GM21717 (cell line): ENCODE measurements at regions not wholly inside any gene's neighbourhood (a gene's known extent, or its start where the extent isn't known, plus 50 kb on each side); places are given as distances from the start of the nearest gene placed in this dataset.
"Not testable (repeated sequence)": the region's sequence is repeated elsewhere in the genome, so short reads cannot be mapped to it uniquely, and the experiment has no call there.

Experiments used
- ATAC-seq: cut with Tn5 transposase; IDR thresholded peaks from one replicate; pipeline ENCODE4 v1.9.1; 2021; ENCODE audit warnings: mild to moderate bottlenecking, moderate library complexity; ENCODE audit not compliant: unreplicated experiment

GRCh38 chr2:87404411-87405255 lies 343.3 kb upstream of the PLGLB2 start:
- ATAC-seq: not testable (repeated sequence)

DNA sequence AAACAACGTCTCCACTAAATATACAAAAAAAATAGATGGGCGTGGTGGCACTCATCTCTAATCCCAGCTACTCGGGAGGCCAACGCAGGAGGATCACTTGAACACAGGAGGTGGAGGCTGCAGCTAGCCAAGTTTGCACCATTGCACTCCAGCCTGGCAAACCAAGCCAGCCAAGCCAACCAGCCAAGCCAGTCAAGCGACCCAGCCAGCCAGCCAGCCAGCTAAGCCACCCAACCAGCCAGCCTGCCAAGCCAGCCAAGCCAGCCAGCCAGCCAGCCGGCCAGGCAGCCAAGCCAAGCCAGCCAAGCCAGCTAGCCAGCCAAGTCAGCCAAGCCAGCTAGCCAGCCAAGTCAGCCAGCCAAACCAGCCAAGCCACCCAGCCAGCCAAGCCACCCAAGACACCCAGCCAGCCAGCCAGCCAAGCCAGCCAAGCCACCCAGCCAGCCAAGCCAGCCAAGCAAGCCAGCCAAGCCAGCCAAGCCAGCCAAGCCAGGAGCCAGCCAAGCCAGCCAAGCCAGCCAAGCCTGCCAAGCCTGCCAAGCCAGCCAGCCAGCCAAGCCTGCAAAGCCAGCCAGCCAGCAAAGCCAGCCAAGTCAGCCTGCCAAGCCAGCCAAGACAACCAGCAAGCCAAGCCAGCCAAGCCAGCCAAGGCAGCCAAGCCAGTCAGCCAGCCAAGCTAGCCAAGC lies 342.2 kb upstream of the PLGLB2 start:
- not testable (repeated sequence) for ATAC-seq

GRCh38 chr2:87406406-87407175 lies 341.3 kb upstream of the PLGLB2 start:
- ATAC-seq: not testable (repeated sequence)

- not testable (repeated sequence) for ATAC-seq
Measured at GRCh38 chr2:87409601-87410000, 338.3 kb upstream of the PLGLB2 start.

DNA sequence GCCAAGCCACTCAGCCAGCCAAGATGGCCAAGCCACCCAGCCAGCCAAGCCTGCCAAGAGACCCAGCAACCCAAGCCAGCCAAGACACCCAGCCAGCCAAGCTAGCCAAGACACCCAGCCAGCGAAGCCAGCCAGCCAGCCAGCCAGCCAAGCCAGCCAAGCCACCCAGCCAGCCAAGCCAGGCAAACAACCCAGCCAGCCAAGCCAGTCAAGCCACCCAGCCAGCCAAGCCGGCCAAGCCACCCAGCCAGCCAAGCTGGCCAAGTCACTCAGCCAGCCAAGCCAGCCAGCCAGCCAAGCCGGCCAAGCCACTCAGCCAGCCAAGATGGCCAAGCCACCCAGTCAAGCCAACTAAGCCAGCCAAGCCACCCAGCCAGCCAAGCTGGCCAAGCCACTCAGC lies 337.5 kb upstream of the PLGLB2 start:
- ATAC-seq: not testable (repeated sequence)

- not testable (repeated sequence) for ATAC-seq
Measured at GRCh38 chr2:87412036-87412820, 335.7 kb upstream of the PLGLB2 start.

GRCh38 chr2:87414331-87414730 lies 333.6 kb upstream of the PLGLB2 start:
- ATAC-seq: not testable (repeated sequence)

DNA sequence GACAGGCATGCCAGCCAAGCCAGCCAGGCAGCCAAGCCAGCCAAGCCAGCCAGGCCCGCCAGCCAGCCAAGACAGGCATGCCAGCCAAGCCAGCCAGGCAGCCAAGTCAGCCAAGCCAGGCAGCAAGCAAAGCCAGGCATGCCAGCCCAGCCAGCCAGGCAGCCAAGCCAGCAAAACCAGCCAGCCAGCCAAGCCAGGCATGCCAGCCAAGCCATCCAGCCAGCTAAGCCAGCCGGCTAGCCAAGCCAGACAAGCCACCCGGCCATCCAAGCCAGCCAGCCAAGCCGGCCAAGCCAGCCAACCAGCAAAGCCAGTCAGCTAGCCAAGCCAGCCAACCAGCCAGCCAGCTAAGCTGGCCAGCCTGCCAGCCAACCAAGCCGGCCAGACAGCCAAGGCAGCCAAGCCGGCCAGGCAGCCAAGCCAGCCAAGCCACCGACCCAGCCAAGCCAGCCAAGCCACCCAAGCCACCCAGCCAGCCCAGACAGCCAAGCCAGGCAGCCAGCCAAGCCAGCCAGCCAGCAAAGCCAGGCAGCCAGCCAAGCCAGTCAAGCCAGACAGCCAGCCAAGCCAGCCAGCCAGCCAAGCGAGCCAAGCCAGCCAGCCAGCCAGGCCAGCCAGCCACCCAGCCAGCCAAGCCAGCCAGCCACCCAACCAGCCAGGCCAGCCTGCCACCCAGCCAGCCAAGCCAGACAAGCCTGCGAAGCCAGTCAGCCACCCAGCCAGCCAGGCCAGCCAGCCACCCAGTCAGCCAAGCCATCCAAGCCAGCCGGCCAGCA lies 332.9 kb upstream of the PLGLB2 start:
- not testable (repeated sequence) for ATAC-seq

GRCh38 chr2:87415586-87416265 lies 332.2 kb upstream of the PLGLB2 start:
- ATAC-seq: not testable (repeated sequence)

GRCh38 chr2:87416266-87416592 lies 331.7 kb upstream of the PLGLB2 start:
- ATAC-seq: not testable (repeated sequence)

GRCh38 chr2:87417147-87417546 lies 330.7 kb upstream of the PLGLB2 start:
- ATAC-seq: not testable (repeated sequence)

DNA sequence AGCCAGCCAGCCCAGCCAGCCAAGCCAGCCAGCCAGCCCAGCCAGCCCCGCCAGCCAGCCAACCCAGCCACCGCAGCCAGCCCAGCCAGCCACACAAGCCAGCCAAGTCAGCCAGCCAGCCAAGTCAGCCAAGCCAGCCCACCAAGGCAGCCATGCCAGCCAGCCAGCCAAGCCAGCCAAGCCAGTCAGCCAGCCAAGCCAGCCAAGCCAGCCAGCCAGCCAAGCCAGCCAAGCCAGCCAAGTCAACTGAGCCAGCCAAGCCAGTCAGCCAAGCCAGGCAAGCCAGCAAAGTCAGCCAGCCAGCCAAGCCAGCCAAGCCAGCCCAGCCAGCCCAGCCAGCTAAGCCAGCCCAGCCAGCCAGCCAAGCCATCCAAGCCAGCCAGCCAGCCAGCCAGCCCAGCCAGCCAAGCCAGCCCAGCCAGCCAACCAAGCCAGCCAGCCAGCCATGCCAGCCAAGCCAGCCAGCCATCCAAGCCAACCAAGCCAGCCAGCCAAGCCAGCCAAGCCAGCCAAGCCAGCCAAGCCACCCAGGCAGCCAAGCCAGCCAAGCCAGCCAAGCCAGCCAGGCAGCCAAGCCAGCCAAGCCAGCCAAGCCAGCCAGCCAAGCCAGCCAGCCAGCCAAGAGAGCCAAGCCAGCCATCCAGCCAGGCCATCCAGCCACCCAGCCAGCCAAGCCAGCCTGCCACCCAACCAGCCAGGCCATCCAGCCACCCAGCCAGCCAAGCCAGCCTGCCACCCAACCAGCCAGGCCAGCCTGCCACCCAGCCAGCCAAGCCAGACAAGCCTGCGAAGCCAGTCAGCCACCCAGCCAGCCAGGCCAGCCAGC lies 329.9 kb upstream of the PLGLB2 start:
- ATAC-seq: not testable (repeated sequence)

DNA sequence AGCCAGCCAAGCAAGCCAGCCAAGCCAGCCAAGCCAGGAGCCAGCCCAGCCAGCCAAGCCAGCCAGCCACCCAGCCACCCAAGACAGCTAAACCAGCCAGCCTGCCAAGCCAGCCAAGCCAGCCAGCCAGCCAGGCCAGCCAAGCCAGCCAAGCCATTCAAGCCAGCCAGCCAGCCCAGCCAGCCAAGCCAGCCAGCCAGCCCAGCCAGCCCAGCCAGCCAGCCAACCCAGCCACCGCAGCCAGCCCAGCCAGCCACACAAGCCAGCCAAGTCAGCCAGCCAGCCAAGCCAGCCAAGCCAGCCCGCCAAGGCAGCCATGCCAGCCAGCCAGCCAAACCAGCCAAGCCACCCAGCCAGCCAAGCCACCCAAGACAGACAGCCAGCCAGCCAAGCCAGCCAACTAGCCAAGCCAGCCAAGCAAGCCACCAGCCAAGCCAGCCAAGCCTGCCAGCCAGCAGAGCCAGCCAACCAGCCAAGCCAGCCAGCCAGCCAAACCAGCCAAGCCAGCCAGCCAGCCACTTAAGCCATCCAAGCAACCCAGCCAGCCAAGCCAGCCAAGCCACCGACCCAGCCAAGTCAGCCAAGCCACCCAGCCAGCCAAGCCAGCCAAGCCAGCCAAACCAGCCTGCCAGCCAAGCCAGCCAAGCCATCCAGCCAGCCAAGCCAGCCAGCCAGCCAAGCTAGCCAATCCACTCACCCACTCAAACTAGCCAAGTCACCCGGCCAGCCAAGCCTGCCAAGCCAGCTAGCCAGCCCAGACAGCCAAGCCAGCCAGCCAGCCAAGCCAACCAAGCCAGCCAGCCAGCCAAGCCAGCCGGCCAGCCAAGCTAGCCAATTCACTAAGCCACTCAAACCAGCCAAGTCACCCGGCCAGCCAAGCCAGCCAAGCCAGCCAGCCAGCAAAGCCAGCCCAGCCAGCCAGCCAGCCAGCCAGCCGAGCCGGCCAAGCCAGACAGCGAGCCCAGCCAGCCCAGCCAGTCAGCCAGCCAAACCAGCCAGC lies 328.8 kb upstream of the PLGLB2 start:
- not testable (repeated sequence) for ATAC-seq

GRCh38 chr2:87419980-87420379 lies 327.9 kb upstream of the PLGLB2 start:
- ATAC-seq: not testable (repeated sequence)

- not testable (repeated sequence) for ATAC-seq
Measured at GRCh38 chr2:87420954-87421353, 326.9 kb upstream of the PLGLB2 start.

DNA sequence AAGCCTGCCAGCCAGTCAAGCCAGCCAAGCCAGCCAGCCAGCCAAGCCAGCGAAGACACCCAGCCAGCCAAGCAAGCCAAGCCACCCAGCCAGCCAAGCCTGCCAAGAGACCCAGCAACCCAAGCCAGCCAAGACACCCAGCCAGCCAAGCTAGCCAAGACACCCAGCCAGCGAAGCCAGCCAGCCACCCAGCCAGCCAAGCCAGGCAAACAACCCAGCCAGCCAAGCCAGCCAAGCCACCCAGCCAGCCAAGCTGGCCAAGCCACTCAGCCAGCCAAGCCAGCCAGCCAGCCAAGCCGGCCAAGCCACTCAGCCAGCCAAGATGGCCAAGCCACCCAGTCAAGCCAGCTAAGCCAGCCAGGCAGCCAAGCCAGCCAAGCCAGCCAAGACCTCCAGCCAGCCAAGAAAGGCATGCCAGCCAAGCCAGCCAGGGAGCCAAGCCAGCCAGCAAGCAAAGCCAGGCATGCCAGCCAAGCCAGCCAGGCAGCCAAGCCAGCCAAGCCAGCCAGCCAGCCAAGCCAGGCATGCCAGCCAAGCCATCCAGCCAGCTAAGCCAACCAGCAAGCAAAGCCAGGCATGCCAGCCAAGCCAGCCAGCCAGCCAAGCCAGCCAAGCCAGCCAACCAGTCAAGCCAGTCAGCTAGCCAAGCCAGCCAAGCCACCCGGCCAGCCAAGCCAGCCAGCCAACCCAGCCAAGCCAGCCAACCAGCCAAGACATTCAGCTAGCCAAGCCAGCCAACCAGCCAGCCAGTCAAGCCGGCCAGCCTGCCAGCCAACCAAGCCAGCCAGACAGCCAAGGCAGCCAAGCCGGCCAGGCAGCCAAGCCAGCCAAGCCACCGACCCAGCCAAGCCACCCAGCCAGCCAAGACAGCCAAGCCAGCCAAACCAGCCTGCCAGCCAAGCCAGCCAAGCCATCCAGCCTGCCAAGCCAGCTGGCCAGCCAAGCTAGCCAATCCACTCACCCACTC lies 323.8 kb upstream of the PLGLB2 start:
- ATAC-seq: not testable (repeated sequence)
